Superior temporal gyrus (tissue), 1 donor: ENCODE measurements at regions not wholly inside any gene's neighbourhood (a gene's known extent, or its start where the extent isn't known, plus 50 kb on each side); places are given as distances from the start of the nearest gene placed in this dataset.
"Not testable (repeated sequence)": the region's sequence is repeated elsewhere in the genome, so short reads cannot be mapped to it uniquely, and the experiment has no call there.

Experiments
- DNase-seq: peaks from one replicate; pipeline ENCODE4 v3.0.0-alpha.2; 2016; ENCODE audit errors: extremely low spot score

DNA sequence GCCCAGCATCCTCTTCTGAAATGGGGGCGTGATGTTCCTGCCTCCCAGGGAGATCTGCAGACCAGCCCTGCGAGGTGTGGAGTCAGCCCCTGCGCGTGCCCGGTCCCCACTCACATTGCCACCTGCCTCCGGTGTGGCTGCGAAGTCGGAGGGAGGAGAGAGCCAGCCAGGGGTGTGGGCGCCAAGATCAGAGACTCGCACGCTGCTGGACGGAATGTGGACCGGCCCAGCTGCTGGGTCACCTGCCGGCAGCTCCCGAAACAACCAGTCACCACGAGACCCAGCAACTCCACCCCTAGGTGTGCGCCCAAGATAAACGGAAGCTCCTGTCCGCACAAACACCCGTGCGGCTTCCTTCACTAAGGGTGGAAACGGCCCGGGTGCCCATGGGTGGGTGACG lies 51.1 kb upstream of the EGFL7 start:
- DNase-seq, result no peak

DNA sequence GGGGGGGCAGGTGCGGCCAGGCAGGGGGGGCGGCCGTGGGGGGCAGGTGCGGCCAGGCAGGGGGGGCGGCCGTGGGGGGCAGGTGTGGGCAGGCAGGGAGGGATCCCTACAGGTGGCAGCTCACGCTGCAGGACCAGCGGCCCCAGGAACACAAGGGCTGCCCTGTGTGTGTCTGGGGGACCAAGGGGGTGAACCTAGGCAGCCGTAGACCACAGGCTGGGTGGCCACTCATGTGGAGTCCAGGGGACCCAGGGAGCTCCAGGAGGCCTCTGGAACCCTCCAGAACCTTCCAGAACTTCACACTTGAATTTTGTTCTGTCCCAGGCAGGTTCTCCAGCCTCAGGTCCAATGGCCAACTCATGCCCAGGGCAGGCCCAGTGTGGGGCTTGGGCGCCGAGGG lies 51.6 kb upstream of the EGFL7 start:
- no peak for DNase-seq

DNA sequence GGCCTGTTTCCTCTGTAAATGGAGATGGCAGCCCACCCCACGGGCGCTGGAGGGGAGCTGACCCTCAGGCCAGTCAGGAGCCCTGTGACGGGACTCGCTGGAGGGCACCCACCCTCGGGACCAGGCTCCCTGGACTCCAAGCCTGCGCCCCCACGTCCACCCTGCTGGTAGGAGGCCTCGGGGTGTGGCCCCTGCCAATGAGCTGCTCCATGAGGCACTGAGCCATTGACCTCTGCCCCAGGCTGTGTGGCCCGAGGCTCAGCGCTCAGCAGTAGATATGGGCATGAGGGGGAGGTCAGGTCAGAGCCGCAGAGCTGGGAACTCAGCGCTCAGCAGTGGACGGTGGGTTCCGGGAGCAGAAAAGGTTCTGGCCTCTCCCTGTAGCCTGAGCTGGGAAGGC lies 52.3 kb upstream of the EGFL7 start:
- no peak for DNase-seq

DNA sequence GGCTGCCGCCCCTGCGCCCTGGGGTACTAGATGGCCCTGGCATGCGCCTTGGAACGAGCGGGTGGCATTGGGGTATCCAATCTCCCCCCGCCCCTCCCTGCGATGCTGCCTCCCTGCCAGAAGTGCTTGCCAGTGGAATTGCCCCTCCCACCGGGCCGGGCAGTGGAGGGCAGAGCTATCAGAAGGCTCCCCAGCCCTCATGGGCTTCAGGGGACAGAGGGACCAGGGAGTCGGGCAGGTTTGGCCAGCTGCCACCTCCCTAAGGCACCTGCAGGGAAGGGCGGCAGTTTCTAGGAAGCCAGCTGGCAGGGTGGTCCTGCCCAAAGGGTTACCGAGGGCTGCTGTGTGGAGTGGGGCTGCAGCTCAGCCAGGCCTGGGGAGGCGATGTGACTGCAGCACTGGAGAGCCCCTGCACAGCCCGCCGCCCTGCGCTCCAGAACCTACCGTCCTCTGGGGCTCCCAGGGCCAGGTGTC lies 52.8 kb upstream of the EGFL7 start:
- DNase-seq, result no peak

DNA sequence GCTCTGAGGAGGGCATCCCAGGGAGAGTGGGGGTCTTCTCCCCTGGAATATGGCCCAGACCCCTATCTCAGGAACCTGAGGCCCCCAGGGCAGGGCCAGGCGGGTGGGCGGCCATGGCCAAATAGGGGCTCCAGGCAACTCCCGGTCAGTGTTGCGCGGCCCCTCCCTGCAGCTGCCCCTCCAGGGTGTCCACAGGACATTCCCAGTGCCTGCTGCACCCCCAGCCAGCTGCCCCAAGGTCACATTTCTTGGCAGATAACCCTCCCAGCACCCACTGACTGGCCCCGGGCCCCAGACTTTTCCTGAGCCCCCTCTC lies 53.6 kb upstream of the EGFL7 start:
- no peak for DNase-seq

DNA sequence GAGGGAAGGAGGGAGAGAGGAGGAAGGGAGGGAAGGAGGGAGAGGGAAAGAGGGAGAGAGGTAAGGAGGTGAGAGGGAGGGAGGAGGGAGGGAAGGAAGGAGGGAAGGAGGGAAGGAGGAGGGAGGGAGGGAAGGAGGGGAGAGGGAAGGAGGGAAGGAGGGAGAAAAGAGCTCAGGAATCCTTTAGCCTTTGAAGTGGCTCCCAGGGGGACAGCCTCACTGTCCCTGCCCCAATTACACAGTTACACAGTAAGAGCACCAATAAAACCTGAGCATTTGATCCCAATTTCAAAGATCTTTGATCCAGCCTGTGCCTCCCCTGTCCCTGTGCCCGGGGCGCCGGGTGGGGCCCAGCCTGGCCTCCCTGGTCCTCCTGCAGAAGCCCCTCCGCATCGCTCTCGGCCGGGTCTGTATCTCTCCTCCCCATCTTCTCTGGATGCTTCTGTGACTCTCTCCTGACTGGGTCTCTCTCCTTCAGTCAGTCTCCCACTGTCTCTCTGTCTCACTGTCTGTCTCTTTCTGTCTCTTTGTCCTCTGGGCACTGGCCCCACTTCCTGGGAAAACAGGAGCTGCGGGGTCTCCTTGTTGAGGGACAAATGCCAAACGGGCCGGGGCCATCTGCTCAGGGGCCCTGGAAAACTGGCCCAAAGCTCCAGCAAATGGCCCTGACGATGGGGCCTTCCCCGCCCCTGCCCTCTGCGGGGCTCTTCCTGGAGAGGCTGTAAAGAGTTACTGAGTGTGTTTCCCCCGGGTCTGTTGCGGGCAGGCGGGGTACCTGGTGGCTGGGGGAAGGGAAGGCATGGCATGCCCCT lies 54.2 kb upstream of the EGFL7 start:
- DNase-seq, result no peak

DNA sequence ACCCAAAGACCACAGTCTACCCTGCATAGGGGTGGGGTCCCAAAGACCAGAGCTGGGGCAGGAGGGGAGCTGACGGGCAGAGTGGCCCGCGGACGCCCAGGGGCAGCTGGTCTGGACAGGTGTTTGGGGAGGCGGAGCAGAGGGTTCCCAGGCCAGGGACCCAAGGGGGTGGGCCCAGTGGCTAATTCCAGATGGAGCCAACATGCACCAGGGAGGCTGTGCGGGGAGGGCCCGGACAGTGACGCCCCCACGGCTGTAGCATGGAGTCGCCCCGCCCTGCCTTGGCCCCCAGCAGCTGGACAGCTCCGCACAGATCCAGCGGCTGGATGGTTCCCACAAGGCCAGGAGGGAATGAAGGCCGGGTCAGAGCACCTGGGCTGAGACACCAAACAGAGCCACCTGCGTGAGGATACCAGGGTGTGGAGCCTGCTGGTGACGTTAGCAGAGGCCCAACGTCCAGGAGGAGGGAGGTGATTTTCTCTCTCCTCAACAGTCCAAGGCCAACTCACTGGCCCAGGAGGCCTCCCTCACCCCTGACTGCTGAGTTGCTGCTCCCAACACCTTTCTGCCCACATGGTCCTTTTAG lies 55.3 kb upstream of the EGFL7 start:
- DNase-seq, result no peak

DNA sequence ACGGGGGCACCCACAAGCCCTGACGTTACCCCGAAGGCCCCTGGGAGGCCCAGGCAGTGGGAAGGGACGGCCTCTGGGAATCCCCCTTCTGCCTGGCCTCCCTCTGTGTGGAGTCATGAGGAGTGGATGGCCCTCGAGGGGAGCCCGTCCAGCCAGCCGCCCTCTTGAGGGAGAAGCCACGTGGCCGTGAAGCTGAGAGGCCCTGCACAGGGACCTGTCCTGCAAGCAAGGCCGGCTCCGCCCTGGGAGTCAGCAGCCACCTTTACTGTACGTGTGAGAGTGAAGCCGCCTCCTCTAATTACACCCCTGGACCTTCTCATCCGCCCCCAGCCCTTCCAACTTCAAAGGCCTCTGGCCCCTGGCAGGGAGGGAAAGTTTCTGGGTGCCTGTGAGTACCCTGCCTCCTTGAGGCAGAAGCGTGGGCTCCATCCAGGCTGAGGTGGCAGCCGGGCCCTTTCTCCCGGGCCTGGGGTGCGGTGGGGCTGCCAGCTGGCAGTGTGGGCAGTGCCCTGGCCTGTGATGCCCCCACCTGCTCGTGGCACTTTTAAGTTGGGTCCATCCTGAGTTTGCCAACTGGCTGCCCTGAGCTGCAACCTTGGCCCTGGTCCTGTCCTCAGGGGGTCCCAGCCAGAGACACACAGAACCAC lies 55.9 kb upstream of the EGFL7 start:
- DNase-seq, result no peak

DNA sequence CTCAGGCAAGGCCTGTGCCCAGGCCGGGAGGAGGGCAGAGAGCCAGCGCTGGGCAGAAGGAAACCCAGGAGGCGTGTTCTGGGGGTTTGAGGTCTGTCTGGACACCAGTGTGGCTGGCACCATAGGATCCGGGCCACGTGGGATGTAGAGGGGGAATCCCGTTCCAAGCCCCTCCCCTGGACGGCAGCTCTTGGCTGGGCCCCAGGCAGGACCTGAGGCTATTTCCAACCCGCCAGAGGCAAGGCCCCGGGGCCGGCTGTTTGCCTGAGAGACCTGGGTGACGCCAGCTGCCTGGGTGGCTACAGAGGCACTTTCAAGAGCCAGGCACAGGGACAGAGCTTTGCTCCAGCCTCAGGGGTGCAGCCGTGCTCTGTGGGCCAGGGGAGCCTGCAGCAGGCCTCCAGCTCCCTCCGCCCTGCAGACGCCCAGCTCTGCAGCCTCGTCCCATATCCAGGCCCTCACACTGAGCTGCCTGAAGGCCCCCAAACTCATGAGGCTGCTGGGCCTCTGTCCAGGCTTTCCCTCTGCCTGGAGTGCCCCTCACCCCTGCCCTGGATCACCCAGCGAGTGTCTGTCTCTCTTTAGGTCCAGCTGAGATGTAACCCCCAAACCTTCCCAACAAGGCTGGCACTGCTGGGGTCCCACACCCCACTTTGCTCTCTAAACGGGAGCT lies 56.6 kb upstream of the EGFL7 start:
- DNase-seq, result no peak

DNA sequence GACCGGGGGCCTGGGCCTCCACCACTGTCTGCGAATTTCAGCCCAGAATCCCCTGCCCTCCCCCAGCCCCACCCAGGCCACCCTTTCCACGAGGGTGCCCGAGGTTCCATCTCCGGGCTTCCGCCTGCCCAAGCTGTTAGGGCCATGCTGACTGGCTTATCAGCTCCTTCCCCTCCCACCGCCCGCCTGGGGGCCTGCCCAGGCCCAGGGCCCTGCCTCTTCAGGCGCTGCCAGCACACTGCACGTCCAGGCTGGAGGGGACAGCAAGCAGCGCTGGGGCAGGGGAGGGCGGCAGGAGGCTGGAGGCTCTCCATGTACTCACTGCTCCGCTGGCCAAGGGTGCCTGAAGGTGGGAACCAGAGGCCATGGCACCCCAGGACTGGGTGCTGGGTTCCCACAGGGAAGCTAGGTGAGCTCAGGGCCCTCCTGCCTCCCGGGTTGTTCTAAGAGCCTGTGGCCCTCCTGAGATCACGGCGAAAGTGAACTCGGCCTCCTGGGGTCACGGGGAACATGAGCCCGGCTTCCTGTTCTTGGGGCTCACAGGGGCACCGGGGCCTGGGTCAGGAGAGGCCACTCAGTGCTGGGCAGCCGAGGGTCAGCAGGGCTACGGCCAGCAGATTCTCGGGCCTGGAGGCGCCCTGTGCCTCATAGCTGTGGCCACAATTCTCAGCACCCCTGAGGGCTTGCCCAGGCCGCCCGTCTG lies 57.7 kb upstream of the EGFL7 start:
- DNase-seq, result no peak

DNA sequence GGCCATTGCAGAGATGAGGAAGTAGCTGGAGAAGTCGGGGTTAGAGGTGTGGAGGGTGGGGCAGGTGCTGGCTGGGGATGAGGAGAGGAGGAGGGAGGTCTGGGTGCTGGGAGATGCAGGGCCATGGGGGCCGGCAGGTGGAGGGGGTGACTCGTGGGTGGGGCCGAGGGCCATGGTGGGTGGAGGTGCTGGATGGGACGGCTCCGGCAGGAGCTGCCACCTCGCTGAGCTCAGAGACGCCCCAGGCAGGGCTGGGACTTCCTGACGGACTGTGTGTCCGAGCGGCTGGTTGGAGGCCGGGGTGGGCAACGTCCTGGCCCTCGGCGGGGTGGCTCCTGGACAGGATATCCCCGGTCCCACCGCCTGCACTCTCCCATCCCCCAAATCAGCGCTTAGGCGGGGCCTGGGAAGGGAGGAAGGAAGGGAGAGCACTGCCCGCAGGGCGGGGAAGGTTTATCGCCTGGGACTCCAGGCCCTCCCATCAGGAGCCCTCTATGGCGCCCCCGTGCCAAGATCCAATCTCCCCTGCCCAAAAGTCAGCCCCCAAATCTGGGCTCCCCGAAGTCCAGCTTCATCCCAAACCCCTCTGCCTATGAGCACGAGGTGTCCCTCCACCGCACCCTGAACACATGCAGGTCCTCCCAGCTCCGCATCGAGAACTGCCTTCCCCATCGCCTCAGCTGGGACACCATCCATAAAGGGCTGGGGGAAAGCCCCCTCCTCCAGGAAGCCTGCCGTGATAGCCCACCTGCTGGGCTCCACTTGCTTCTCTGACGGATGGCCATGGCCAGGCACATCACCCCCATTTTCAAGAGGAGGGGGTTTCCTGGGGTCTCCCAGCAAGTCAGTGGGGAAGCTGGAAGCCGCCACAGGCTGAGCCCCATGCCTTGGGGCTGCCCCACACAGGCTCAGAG lies 58.3 kb upstream of the NOTCH1 start:
- DNase-seq, result no peak

DNA sequence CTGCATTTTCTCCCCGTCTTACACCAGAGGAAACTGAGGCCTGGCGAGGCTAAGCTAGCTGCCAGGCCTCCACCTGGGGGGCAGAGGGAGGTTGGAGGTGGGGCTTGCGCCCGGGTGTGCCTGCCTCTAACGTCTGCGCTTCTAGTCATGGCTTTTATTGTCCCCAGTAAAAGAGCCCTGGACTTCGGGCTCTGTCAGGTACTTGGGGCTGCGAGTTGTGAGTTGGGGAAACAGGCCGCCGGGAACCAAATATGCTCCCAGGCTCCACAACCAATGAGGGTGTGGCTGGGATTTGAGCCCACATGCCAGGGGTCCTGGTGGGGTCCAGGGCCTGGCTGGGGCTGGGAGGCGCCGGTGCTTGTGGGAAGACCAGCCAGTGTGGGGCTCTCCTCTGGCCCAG lies 57.4 kb upstream of the NOTCH1 start:
- DNase-seq, result no peak

DNA sequence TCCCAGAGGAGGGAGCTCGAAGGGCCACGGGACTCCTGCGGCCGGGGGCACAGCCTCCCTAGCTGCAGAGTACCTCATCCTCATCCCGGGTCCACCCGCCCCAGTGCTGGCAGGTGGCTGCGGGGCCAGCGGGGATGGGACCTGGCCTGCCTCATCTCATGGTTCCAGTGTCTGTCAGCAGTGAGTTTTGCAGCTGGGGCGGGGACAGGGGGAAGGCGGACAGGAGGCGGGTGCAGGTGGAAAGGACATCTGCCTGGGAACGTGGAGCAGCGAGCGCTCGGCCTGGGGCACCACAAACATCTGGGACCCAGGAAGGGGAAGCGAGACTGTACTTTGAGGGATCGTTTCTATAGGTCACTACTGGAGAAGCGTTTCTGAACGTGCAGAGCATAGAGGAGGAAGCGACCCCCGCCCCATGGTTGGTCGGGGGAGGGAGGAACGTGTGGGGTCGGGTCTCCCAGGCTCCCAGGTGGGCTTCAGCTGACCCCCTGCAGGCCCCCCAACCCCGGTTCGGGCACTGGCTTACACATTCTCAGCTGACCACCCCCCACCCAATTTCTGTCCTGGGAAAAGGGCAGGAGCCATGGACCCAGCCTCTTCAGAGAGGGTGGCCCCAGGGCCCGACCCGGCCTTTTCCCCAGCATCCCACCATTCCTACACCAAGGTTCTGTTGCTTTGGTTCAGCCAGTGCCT lies 56.5 kb upstream of the NOTCH1 start:
- no peak for DNase-seq

DNA sequence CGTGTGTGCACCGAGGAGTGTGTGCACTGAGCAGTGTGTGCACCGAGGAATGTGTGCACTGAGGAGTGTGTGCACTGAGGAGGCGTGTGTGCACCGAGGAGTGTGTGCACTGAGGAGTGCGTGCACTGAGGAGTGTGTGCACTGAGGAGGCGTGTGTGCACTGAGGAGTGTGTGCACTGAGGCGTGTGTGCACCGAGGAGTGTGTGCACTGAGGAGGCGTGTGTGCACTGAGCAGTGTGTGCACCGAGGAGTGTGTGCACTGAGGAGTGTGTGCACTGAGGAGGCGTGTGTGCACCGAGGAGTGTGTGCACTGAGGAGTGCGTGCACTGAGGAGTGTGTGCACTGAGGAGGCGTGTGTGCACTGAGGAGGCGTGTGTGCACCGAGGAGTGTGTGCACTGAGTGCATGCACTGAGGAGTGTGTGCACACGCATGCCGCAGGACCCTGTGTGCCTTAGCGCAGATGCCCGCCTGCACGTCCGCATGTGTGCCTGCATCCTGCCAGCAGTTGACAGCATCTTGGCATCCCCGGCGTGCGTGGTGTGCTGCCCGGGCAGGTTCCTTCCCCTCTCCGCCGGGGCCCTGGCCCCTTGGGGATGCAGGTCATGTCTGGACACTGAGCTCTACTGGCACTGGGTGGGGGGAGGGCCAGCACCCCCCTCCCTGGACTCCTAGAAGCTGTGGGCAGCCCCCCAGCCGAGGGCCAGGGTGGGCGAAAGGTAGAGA lies 55.6 kb upstream of the NOTCH1 start:
- DNase-seq, result not testable (repeated sequence)

DNA sequence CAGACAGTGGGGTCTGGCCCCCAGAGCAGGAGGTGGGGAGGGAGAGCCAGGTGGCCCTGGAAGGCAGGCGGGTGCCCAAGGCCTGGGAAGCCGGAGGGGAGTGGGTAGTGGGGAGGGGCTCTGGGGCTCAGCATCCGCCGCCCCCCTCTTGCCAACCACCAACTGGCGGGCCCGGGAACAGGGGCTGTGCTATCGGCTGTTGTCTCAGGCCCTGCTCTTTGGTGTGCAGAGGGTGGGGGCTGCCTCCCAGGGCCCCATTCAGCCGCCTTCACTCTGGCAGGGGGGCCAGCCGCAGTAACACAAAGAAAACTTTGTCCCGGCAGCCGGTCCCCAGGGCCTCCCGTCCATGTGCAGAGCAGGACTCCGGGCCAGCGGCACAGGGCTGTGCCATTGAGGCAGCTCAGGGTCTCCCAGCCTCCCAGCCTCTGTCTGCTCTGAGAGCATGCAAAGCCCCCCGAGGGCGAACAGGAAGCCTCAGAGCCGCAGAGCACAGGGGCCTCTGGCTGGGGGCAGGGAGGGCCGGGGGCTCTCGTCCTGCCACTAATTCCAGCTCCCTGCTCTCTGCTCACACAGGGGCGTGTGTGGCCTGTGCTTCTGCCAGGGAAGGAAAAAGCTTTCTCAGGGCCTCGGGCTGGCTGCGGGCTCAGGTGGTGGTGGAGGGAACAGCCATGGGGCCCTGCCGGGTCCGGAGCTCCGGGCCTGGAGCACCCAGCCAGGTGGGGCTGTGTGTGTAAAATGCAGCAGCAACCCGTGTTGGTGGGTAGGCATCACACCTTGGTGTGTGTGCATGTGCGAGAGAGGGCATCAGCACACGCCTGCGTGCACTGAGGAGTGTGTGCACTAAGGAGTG lies 54.2 kb upstream of the NOTCH1 start:
- DNase-seq, result peak; percentile 78

DNA sequence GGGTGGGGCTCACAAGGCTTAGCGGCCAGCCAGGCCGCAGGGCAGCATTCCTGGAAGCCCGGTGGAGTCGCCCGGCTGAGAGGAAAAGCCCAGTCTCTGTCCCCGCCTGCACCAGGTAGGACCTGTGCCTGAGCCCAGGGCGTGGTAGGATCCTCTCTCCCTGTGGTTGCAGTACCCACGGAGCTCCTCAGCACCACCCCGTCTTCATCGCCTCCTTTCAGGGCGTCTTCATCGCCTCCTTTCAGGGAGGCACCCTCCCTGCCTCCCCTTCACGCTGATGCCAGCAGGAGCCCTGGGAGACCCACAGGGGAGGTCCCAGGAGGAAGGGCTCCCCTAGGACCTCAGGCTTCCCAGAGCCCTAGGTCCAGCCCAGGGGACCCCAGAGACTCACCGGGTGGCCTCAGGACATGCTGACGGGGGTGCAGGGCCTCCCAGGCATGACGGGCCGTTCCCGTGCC lies 53.3 kb upstream of the NOTCH1 start:
- no peak for DNase-seq

DNA sequence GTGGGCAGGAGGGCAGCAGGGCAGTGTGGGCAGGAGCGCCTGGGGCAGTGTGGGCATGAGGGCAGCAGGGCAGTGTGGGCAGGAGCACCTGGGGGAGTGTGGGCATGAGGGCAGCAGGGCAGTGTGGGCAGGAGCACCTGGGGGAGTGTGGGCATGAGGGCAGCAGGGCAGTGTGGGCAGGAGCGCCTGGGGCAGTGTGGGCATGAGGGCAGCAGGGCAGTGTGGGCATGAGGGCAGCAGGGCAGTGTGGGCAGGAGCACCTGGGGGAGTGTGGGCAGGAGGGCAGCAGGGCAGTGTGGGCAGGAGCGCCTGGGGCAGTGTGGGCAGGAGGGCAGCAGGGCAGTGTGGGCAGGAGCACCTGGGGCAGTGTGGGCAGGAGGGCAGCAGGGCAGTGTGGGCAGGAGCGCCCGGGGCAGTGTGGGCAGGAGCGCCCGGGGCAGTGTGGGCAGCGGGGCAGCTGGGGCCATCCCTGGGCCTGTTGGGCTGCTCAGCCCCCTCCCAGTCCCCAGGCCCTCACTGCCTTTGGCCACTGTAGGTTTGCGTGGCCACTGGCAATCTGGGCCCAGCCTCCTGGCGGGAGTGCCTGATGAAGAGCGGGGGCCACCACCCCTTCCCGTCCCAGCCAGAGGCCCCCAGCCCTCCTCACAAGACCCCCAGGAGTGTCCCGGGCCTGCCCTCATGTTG lies 52.7 kb upstream of the NOTCH1 start:
- not testable (repeated sequence) for DNase-seq

DNA sequence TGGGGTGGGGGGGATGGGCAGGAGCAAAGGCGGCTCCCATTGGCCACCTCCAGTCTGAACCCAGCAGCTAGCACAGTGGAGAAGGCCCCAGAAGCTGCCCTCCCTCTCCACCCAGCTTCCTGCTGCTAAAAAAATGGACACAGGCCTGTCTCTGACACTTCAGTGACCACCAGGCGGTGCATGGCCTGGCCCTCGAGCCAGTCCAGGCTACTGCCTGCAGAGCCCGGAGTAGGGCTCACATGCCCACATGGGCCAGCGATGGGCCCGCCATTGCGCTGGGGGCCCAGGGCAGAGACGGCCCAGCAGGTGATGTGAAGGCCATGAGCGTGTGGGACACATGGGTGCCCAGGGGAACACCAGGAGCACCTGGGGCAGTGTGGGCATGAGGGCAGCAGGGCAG lies 52.1 kb upstream of the NOTCH1 start:
- DNase-seq, result no peak
